NCI-H345 treated with DMSO at 0.1 percent for 48 hours (cell line): ENCODE measurements at regions not wholly inside any gene's neighbourhood (a gene's known extent, or its start where the extent isn't known, plus 50 kb on each side); places are given as distances from the start of the nearest gene placed in this dataset.

Experiments used
- DNase-seq: peaks from one replicate; lab custom pipeline; 2025; ENCODE audit not compliant: unreplicated experiment; lab: John Stamatoyannopoulos, UW

- no peak for DNase-seq
Observed at GRCh38 chr6:4620284-4621151, 155.7 kb upstream of the CDYL start.

DNA sequence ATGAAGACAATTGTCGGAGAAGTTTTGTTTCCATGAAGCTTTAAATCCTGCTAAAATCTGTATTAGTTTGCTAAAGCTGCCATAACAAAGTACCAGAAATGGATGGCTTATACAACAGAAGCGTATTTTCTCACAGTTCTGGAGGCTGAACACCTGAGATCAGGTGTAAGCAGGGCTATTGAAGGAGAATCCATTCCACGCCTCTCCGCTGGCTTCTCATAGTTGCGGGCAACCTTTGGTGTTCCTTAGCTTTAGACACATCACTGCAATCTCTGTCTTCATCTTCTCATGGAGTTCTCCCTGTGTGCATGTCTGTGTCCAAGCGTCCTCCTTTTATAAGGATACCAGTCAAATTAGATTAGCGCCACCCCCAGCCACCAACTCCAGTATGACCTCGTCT lies 159.9 kb upstream of the CDYL start:
- no peak for DNase-seq

DNA sequence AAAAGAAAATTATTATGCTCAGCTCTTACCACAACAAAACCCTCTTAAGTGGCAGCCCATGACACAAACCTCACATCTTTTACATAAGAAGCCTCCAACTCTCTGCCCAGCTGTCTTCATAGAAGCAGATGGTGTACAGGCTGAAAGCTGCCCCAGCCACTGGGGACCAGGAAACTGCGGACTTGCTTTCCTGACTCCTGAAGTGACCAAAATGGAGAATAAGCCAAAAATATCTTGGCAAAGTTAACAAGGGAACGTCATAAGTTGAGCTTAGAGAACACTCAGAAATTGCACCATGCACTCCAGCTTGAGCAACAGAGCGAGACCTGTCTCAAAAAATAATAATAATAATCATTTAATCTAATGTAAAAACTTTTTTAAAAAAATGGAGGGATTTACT lies 160.3 kb upstream of the CDYL start:
- DNase-seq: no peak

DNA sequence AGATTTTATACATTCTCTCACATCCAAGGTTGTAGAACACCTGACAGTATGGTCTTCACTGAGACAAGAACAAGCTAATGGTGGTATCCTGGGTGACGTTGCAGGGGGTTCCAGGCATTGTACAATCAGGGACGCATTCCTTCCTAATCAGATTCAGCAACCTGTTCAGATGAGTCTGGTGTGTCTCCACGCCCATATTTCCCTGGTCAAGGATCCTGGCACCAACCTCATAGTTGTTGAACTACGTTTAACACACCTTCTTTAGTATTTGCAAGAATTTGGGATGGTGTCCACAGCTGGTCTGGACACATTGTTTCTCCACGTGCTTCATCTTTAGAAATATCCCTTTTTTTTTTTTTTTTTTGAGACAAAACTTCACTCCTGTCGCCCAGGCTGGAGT lies 161.0 kb upstream of the CDYL start:
- DNase-seq: no peak

GRCh38 chr6:4614637-4615036 lies 161.6 kb upstream of the CDYL start:
- no peak for DNase-seq

GRCh38 chr6:4613795-4614194 lies 162.4 kb upstream of the CDYL start:
- DNase-seq: no peak

DNA sequence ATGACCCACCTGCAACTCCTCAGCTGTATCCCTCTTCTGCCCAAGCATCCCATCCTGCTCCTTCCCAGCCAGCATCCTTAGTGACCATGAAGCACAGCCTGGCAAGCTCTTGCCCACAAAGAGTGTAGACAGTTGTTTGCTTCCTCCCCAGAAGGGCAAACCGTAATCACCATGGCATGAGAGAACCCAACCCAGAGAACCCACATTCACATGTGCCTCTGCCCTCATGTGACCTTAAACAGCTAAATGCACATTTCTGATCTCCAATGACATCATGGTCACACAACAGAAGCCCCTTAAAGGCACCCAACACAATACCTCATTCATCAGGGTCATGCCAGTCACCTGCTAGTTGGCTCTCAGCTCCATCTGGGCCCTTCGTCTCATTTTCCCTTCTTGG lies 162.8 kb upstream of the CDYL start:
- DNase-seq: no peak

- no peak for DNase-seq
Observed at GRCh38 chr6:4612636-4613171, 163.5 kb upstream of the CDYL start.

GRCh38 chr6:4611429-4612129 lies 164.6 kb upstream of the CDYL start:
- DNase-seq: no peak

DNA sequence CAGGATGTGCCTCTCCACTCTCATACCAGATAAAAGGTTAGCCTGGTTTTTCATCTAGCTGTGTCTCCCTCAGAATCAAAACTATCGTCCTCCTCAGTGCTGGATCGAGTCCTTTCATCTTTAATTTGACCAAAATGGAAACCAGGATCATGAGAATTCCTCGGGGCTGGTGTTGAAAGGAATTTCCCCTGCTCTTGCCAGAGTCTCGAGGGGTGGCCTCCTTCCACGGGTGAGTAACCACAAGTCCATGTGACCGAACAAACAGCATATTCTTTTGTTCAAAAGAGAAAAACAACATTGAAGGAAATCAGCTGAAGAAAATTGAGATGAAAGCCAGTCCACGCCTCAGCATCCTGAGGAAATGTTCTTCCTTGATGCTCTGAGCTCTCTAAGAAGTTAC lies 165.9 kb upstream of the CDYL start:
- DNase-seq: no peak

- DNase-seq: no peak
Observed at GRCh38 chr6:4608361-4609115, 167.7 kb upstream of the CDYL start.

DNA sequence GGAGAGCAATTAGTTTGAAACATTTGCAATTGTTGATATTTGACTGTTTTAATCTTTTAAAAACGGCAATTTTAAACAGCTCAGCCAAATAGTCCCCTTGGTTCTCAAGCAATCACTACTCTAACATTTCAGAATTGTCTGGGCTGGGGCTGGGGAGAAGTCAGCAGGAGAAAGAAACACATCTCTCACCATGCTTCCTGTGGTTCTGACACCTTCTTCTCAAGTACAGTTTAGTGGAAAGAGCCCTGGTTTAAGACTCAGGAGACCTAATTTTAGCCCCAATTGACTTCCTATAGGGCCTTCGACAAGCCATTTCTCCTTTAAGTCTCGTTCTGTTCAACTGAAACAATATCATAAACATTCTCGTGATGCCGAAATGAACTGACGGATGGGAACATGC lies 168.4 kb upstream of the CDYL start:
- DNase-seq: no peak

DNA sequence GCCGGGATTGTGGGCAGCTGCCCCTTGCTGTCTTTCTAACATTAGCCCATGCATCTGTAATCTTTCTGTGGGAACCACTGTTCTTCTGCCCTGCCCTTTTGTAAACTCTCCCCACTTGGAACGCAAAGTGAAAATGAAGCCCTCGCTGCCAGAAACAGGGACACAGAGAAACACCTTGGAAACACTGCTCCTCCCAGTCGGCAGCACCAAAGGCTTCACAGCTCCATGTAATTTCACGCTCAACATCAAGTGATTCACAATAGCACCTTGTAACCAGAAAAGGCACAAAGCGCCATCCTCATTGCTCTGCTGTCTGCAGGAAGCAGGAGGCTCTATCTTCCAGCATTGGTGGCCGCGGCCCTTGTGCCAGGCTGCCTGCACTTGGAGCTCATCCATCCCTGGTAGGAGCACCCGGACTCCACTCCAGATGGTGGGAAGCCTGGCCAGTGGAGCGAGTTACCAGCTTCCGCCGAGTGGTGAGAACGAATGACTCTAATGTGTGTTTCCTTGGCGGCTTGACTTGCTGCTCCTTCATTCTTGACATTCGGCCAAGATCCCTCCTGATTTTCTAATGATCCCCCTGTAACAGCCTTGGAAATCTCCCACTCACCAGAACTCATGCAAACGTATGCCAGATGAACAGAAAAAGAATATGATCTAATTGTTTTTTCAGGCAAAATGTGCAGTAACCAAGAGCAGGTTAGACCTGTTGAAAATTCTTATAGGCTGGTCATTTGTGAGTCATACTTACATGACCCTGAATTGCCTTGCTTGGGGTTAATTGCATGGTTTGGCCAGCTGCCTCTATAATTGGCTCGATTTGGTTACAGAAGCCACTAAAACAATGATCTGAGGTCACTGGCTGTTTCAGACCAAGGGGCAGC lies 169.1 kb upstream of the CDYL start:
- no peak for DNase-seq

GRCh38 chr6:4606016-4606415 lies 170.2 kb upstream of the CDYL start:
- DNase-seq: no peak

DNA sequence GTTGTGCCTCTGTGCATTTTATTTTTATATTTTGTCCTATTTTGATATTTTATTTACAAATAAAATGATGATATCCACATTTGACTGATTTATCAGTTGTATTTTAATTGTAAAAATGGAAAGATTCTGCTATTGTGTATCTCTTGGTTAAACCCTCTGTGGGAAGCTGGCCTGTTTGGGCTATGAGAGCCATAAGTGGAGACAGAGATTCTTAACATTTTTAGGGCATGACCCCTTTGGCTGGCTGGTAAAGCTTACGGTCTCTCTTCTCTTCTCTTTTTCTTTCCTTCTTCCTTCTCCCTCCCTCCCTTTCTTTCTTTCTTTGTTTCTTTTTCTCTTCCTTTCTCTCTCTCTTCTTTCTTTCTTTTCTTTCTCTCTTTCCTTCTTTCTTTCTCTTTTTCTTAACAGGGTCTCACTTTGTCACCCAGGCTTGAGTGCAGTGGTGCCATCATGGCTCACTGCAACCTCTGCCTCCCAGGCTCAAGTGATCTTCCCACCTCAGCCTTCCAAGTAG lies 172.3 kb upstream of the CDYL start:
- no peak for DNase-seq

- DNase-seq: no peak
Observed at GRCh38 chr6:4603291-4603690, 172.9 kb upstream of the CDYL start.

GRCh38 chr6:4599924-4600323 lies 176.3 kb upstream of the CDYL start:
- DNase-seq: no peak

GRCh38 chr6:4598384-4598995 lies 177.7 kb upstream of the CDYL start:
- no peak for DNase-seq

- DNase-seq: no peak
Observed at GRCh38 chr6:4593951-4594350, 182.3 kb upstream of the CDYL start.

DNA sequence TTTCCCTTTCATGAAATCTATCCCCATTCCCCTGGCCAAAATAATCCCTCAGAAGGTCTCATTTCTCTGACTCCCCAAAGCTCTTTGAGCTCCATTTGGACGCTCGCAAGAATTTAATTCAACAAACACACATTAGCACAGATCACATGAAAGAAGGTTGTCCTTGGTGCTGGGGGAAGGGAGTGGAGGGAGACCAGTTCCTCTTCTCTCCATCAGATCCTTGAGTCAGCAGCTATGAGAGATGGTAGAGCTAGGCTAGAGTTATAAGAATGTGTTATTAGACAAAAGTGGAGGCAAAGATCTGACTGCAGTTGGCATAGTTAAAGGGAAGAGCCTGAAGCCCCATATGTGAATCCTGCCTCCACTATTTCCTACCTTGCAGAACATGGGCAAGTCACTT lies 184.2 kb upstream of the CDYL start:
- DNase-seq: no peak
